GF-D8 (cell line): ENCODE measurements at regions not wholly inside any gene's neighbourhood (a gene's known extent, or its start where the extent isn't known, plus 50 kb on each side); places are given as distances from the start of the nearest gene placed in this dataset.

Experiments
- DNase-seq: peaks from one replicate; lab custom pipeline; 2025; lab: John Stamatoyannopoulos, UW

- no peak for DNase-seq
Observed at GRCh38 chr14:53896726-53897125, 59.9 kb downstream of the BMP4 start.

GRCh38 chr14:53894456-53894855, 62.2 kb downstream of the BMP4 start:
- no peak for DNase-seq

- DNase-seq, result no peak
Observed at GRCh38 chr14:53893374-53893773, 63.3 kb downstream of the BMP4 start.

GRCh38 chr14:53890611-53891101, 66.0 kb downstream of the BMP4 start:
- no peak for DNase-seq

- no peak for DNase-seq
Observed at GRCh38 chr14:53888535-53889386, 67.9 kb downstream of the BMP4 start.

- DNase-seq, result no peak
Observed at GRCh38 chr14:53885136-53885640, 71.4 kb downstream of the BMP4 start.

- no peak for DNase-seq
Observed at GRCh38 chr14:53884601-53885000, 72.0 kb downstream of the BMP4 start.

GRCh38 chr14:53883739-53884138, 72.9 kb downstream of the BMP4 start:
- DNase-seq, result no peak

- DNase-seq, result no peak
Observed at GRCh38 chr14:53882684-53883083, 73.9 kb downstream of the BMP4 start.

GRCh38 chr14:53881921-53882320, 74.7 kb downstream of the BMP4 start:
- DNase-seq, result no peak

- no peak for DNase-seq
Observed at GRCh38 chr14:53881161-53881871, 75.3 kb downstream of the BMP4 start.

- DNase-seq, result no peak
Observed at GRCh38 chr14:53880761-53881160, 75.9 kb downstream of the BMP4 start.

GRCh38 chr14:53879747-53880146, 76.9 kb downstream of the BMP4 start:
- DNase-seq, result no peak

- DNase-seq, result no peak
Observed at GRCh38 chr14:53879022-53879686, 77.5 kb downstream of the BMP4 start.

GRCh38 chr14:53875324-53875897, 81.2 kb downstream of the BMP4 start:
- no peak for DNase-seq

GRCh38 chr14:53874704-53875103, 81.9 kb downstream of the BMP4 start:
- DNase-seq, result no peak

- DNase-seq, result no peak
Observed at GRCh38 chr14:53872681-53873089, 83.9 kb downstream of the BMP4 start.

GRCh38 chr14:53871951-53872350, 84.7 kb downstream of the BMP4 start:
- DNase-seq, result no peak

- DNase-seq, result no peak
Observed at GRCh38 chr14:53871011-53871410, 85.6 kb downstream of the BMP4 start.

- DNase-seq, result no peak
Observed at GRCh38 chr14:53865711-53866110, 90.9 kb downstream of the BMP4 start.

- DNase-seq, result no peak
Observed at GRCh38 chr14:53861781-53862180, 94.8 kb downstream of the BMP4 start.

GRCh38 chr14:53858345-53858684, 98.3 kb downstream of the BMP4 start:
- no peak for DNase-seq
